Omental fat pad (tissue), 3 donors: ENCODE measurements at regions not wholly inside any gene's neighbourhood (a gene's known extent, or its start where the extent isn't known, plus 50 kb on each side); places are given as distances from the start of the nearest gene placed in this dataset.

Experiments
- ATAC-seq: fragments of 150-250 bp; one replicate; pipeline ENCODE4 v1.9.1; 2016; ENCODE audit warnings: mild to moderate bottlenecking, moderate library complexity; ENCODE audit not compliant: low FRiP score
- DNase-seq: peaks from one replicate; pipeline ENCODE4 v3.0.0-alpha.2; 2019; ENCODE audit warnings: low spot score
- CTCF ChIP-seq, 3 donors: fragments of 450-650 bp; IDR thresholded peaks; one replicate each; pipeline ENCODE4 v1.5.1; 2016 to 2017; ENCODE audit warnings: antibody characterized with exemption in 3 of 3, mild to moderate bottlenecking in 3 of 3, moderate library complexity in 2 of 3

GRCh38 chr2:118222672-118223421 lies 134.6 kb downstream of the INSIG2 start:
- no peak for TF ChIP-seq CTCF (IDR thresholded peaks at IDR 0.05)
- ATAC-seq (no peak), DNase-seq (no peak)

GRCh38 chr2:118222273-118222594 lies 134.0 kb downstream of the INSIG2 start:
- no peak for TF ChIP-seq CTCF (IDR thresholded peaks at IDR 0.05)
- DNase-seq (no peak), ATAC-seq (no peak)

GRCh38 chr2:118221536-118222272 lies 133.4 kb downstream of the INSIG2 start:
- ATAC-seq = peak; percentile 88

GRCh38 chr2:118219611-118220010 lies 131.3 kb downstream of the INSIG2 start:
- ATAC-seq (no peak), DNase-seq (no peak)
- no peak for TF ChIP-seq CTCF (IDR thresholded peaks at IDR 0.05)

More at GRCh38 chr2:118221536-118222272, 133.4 kb downstream of the INSIG2 start:
- peak in 1 of 3 donors; percentile 32 for TF ChIP-seq CTCF (IDR thresholded peaks at IDR 0.05)
- no peak for DNase-seq

GRCh38 chr2:118216224-118216623 lies 128.0 kb downstream of the INSIG2 start:
- no peak for DNase-seq
- ATAC-seq = no peak
- TF ChIP-seq CTCF (IDR thresholded peaks at IDR 0.05) = no peak

GRCh38 chr2:118209727-118210126 lies 121.5 kb downstream of the INSIG2 start:
- ATAC-seq (no peak), DNase-seq (no peak)
- TF ChIP-seq CTCF (IDR thresholded peaks at IDR 0.05) = no peak

- ATAC-seq = no peak
- DNase-seq = no peak
- TF ChIP-seq CTCF (IDR thresholded peaks at IDR 0.05) = no peak
Measured at GRCh38 chr2:118207889-118208288, 119.6 kb downstream of the INSIG2 start.
